GM23338 (cell line): ENCODE measurements at regions not wholly inside any gene's neighbourhood (a gene's known extent, or its start where the extent isn't known, plus 50 kb on each side); places are given as distances from the start of the nearest gene placed in this dataset.

ENCODE experiments used
- ATAC-seq: fragments of 200-7000 bp; cut with Tn5 transposase; 3 replicates; pipeline ENCODE4 v1.9.1; 2020
- DNase-seq: peaks from one replicate; pipeline ENCODE4 v3.0.0-alpha.2; 2015; ENCODE audit warnings: low spot score
- H2AFZ ChIP-seq: fragments of 200-600 bp; sonication (generic); 2 replicates; pipeline ENCODE4 v1.8.0; 2016; ENCODE audit warnings: antibody characterized with exemption, mild to moderate bottlenecking, moderate library complexity
- H3F3A ChIP-seq: fragments of 200-600 bp; sonication (generic); replicated peaks from 2 replicates; pipeline ENCODE4 v1.8.0; 2017; ENCODE audit warnings: antibody characterized with exemption, mixed run types, low read depth
- H3K27ac ChIP-seq: fragments of 200-600 bp; sonication (generic); 2 replicates; pipeline ENCODE4 v1.6.1; 2016; ENCODE audit warnings: low read depth
- H3K27me3 ChIP-seq: fragments of 200-600 bp; sonication (generic); 2 replicates; pipeline ENCODE4 v1.8.0; 2016; ENCODE audit warnings: mild to moderate bottlenecking, mixed run types, moderate library complexity; ENCODE audit not compliant: insufficient read depth
- H3K36me3 ChIP-seq: fragments of 200-600 bp; sonication (generic); 2 replicates; pipeline ENCODE4 v1.8.0; 2016; ENCODE audit warnings: mild to moderate bottlenecking; ENCODE audit not compliant: insufficient read depth
- H3K4me1 ChIP-seq: fragments of 200-600 bp; sonication (generic); 2 replicates; pipeline ENCODE4 v1.8.0; 2016; ENCODE audit warnings: mild to moderate bottlenecking, moderate library complexity; ENCODE audit not compliant: insufficient read depth
- H3K4me2 ChIP-seq: fragments of 200-600 bp; sonication (generic); 2 replicates; pipeline ENCODE4 v1.7.1; 2017; ENCODE audit warnings: mixed run types
- H3K4me3 ChIP-seq: fragments of 200-600 bp; sonication (generic); 2 replicates; pipeline ENCODE4 v1.6.1; 2016; ENCODE audit warnings: mixed run types
- H3K79me2 ChIP-seq: fragments of 200-600 bp; sonication (generic); replicated peaks from 2 replicates; pipeline ENCODE4 v1.8.0; 2017; ENCODE audit warnings: mild to moderate bottlenecking; ENCODE audit not compliant: insufficient read depth
- H3K9me2 ChIP-seq: fragments of 200-600 bp; sonication (generic); 2 replicates; pipeline ENCODE4 v1.8.0; 2017; ENCODE audit not compliant: insufficient read depth
- H4K20me1 ChIP-seq: fragments of 200-600 bp; sonication (generic); replicated peaks from 2 replicates; pipeline ENCODE4 v1.8.0; 2017; ENCODE audit warnings: mild to moderate bottlenecking; ENCODE audit not compliant: insufficient read depth
- H3K27ac Mint-ChIP-seq: 2 replicates; pipeline ENCODE4 v1.8.0; 2020; ENCODE audit warnings: inconsistent platforms, mild to moderate bottlenecking, moderate library complexity, mixed read lengths
- H3K27me3 Mint-ChIP-seq: 3 replicates; pipeline ENCODE4 v1.8.0; 2022; ENCODE audit warnings: low read depth, mild to moderate bottlenecking, moderate library complexity, mixed read lengths, inconsistent platforms; ENCODE audit not compliant: insufficient read depth, poor library complexity
- H3K36me3 Mint-ChIP-seq: 3 replicates; pipeline ENCODE4 v1.8.0; 2021; ENCODE audit warnings: low read depth, mild to moderate bottlenecking, inconsistent platforms, moderate library complexity, mixed read lengths
- H3K4me1 Mint-ChIP-seq: 3 replicates; pipeline ENCODE4 v1.8.0; 2020; ENCODE audit warnings: mild to moderate bottlenecking, inconsistent platforms, mixed read lengths
- H3K4me3 Mint-ChIP-seq: 3 replicates; pipeline ENCODE4 v1.8.0; 2021; ENCODE audit warnings: moderate library complexity, mild to moderate bottlenecking, inconsistent platforms, mixed read lengths
- H3K9me3 Mint-ChIP-seq: 3 replicates; pipeline ENCODE4 v1.8.0; 2020; ENCODE audit warnings: moderate library complexity, mild to moderate bottlenecking, inconsistent platforms, mixed read lengths
- POLR2AphosphoS5 ChIP-seq: IDR thresholded peaks from 2 replicates; pipeline ENCODE4 v1.6.1; 2016; ENCODE audit warnings: antibody characterized with exemption, low read depth
- STAT1 ChIP-seq: IDR thresholded peaks from one replicate; pipeline ENCODE4 v1.6.1; 2016; ENCODE audit warnings: antibody characterized with exemption; ENCODE audit not compliant: unreplicated experiment
- ZNF114 ChIP-seq: fragments of 250-450 bp; sonication (Bioruptor Pico); IDR thresholded peaks from 2 replicates; pipeline ENCODE4 v1.5.0; 2020; ENCODE audit warnings: mild to moderate bottlenecking, moderate library complexity
- TF ChIP-seq, protein P1 (sequence below): IDR thresholded peaks from one replicate; pipeline ENCODE4 v1.6.1; 2018; ENCODE audit warnings: antibody characterized with exemption; ENCODE audit not compliant: unreplicated experiment
- TF ChIP-seq, protein P2 (sequence below): fragments of 250-450 bp; sonication (Bioruptor Pico); IDR thresholded peaks from 2 replicates; pipeline ENCODE4 v1.5.0; 2020; ENCODE audit warnings: mild to moderate bottlenecking, moderate library complexity
- TF ChIP-seq, protein P3 (sequence below): IDR thresholded peaks from 2 replicates; pipeline ENCODE4 v1.6.1; 2016; ENCODE audit warnings: antibody characterized with exemption

DNA sequence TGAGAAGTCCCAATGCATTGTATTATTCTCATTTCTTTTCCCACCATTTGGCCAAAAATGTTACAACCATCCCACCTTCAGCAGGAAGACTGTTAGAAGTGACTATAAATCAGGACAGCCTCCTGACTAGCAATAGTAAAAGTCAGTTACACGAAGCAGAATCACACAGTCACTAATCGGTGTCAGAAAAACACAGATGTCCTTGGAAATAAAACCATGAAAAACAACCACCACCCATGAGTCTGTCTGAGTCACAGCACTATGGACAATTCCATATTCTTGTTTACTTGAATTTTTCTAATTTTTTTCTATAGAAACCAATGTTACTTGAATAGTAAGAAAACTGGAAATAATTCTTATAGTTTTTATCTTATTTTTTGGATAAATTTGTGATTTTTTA lies 81.9 kb upstream of the FRMD4A start:
- H3K27ac ChIP-seq: no peak overlapping the region
- Mint-ChIP-seq H3K4me3 (no peak overlapping the region), H3K4me1 (peaks cover 26% of the 10 kb centered on the region), H3K27ac (no peak overlapping the region), H3K9me3 (no peaks in the 10 kb centered on the region), H3K36me3 (no peaks in the 10 kb centered on the region), H3K27me3 (peaks cover 3% of the 10 kb centered on the region)
- ATAC-seq: no peak
- H3K4me3 ChIP-seq: no peak overlapping the region
- no peaks in the 10 kb centered on the region; the same call in 1 of the 2 replicates for H3K9me2 ChIP-seq
- peaks cover 28% of the 10 kb centered on the region for H3K4me1 ChIP-seq
- no peaks in the 10 kb centered on the region for H3K27me3 ChIP-seq
- no peaks in the 10 kb centered on the region for H3F3A ChIP-seq
- DNase-seq: no peak
- no peak overlapping the region for H3K4me2 ChIP-seq
- H4K20me1 ChIP-seq: no peaks in the 10 kb centered on the region
- no peak overlapping the region for H2AFZ ChIP-seq
- H3K36me3 ChIP-seq: no peaks in the 10 kb centered on the region
- no peaks in the 10 kb centered on the region for H3K79me2 ChIP-seq
- TF ChIP-seq, protein P1, sequence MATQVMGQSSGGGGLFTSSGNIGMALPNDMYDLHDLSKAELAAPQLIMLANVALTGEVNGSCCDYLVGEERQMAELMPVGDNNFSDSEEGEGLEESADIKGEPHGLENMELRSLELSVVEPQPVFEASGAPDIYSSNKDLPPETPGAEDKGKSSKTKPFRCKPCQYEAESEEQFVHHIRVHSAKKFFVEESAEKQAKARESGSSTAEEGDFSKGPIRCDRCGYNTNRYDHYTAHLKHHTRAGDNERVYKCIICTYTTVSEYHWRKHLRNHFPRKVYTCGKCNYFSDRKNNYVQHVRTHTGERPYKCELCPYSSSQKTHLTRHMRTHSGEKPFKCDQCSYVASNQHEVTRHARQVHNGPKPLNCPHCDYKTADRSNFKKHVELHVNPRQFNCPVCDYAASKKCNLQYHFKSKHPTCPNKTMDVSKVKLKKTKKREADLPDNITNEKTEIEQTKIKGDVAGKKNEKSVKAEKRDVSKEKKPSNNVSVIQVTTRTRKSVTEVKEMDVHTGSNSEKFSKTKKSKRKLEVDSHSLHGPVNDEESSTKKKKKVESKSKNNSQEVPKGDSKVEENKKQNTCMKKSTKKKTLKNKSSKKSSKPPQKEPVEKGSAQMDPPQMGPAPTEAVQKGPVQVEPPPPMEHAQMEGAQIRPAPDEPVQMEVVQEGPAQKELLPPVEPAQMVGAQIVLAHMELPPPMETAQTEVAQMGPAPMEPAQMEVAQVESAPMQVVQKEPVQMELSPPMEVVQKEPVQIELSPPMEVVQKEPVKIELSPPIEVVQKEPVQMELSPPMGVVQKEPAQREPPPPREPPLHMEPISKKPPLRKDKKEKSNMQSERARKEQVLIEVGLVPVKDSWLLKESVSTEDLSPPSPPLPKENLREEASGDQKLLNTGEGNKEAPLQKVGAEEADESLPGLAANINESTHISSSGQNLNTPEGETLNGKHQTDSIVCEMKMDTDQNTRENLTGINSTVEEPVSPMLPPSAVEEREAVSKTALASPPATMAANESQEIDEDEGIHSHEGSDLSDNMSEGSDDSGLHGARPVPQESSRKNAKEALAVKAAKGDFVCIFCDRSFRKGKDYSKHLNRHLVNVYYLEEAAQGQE: no peak
- TF ChIP-seq, protein P2, sequence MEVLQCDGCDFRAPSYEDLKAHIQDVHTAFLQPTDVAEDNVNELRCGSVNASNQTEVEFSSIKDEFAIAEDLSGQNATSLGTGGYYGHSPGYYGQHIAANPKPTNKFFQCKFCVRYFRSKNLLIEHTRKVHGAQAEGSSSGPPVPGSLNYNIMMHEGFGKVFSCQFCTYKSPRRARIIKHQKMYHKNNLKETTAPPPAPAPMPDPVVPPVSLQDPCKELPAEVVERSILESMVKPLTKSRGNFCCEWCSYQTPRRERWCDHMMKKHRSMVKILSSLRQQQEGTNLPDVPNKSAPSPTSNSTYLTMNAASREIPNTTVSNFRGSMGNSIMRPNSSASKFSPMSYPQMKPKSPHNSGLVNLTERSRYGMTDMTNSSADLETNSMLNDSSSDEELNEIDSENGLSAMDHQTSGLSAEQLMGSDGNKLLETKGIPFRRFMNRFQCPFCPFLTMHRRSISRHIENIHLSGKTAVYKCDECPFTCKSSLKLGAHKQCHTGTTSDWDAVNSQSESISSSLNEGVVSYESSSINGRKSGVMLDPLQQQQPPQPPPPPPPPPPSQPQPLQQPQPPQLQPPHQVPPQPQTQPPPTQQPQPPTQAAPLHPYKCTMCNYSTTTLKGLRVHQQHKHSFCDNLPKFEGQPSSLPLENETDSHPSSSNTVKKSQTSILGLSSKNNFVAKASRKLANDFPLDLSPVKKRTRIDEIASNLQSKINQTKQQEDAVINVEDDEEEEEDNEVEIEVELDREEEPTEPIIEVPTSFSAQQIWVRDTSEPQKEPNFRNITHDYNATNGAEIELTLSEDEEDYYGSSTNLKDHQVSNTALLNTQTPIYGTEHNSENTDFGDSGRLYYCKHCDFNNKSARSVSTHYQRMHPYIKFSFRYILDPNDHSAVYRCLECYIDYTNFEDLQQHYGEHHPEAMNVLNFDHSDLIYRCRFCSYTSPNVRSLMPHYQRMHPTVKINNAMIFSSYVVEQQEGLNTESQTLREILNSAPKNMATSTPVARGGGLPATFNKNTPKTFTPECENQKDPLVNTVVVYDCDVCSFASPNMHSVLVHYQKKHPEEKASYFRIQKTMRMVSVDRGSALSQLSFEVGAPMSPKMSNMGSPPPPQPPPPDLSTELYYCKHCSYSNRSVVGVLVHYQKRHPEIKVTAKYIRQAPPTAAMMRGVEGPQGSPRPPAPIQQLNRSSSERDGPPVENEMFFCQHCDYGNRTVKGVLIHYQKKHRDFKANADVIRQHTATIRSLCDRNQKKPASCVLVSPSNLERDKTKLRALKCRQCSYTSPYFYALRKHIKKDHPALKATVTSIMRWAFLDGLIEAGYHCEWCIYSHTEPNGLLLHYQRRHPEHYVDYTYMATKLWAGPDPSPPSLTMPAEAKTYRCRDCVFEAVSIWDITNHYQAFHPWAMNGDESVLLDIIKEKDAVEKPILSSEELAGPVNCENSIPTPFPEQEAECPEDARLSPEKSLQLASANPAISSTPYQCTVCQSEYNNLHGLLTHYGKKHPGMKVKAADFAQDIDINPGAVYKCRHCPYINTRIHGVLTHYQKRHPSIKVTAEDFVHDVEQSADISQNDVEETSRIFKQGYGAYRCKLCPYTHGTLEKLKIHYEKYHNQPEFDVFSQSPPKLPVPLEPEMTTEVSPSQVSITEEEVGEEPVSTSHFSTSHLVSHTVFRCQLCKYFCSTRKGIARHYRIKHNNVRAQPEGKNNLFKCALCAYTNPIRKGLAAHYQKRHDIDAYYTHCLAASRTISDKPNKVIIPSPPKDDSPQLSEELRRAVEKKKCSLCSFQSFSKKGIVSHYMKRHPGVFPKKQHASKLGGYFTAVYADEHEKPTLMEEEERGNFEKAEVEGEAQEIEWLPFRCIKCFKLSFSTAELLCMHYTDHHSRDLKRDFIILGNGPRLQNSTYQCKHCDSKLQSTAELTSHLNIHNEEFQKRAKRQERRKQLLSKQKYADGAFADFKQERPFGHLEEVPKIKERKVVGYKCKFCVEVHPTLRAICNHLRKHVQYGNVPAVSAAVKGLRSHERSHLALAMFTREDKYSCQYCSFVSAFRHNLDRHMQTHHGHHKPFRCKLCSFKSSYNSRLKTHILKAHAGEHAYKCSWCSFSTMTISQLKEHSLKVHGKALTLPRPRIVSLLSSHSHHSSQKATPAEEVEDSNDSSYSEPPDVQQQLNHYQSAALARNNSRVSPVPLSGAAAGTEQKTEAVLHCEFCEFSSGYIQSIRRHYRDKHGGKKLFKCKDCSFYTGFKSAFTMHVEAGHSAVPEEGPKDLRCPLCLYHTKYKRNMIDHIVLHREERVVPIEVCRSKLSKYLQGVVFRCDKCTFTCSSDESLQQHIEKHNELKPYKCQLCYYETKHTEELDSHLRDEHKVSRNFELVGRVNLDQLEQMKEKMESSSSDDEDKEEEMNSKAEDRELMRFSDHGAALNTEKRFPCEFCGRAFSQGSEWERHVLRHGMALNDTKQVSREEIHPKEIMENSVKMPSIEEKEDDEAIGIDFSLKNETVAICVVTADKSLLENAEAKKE (CRISPR knock-in tag): no peak
- TF ChIP-seq STAT1: no peak
- TF ChIP-seq, protein P3, sequence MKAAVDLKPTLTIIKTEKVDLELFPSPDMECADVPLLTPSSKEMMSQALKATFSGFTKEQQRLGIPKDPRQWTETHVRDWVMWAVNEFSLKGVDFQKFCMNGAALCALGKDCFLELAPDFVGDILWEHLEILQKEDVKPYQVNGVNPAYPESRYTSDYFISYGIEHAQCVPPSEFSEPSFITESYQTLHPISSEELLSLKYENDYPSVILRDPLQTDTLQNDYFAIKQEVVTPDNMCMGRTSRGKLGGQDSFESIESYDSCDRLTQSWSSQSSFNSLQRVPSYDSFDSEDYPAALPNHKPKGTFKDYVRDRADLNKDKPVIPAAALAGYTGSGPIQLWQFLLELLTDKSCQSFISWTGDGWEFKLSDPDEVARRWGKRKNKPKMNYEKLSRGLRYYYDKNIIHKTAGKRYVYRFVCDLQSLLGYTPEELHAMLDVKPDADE: no peak
- TF ChIP-seq POLR2AphosphoS5: no peak
- TF ChIP-seq ZNF114: no peak
